Suprapubic skin (tissue), 4 donors: ENCODE measurements at regions not wholly inside any gene's neighbourhood (a gene's known extent, or its start where the extent isn't known, plus 50 kb on each side); places are given as distances from the start of the nearest gene placed in this dataset.

Experiments
- EP300 ChIP-seq: sonication (generic); formaldehyde crosslinking; IDR thresholded peaks from one replicate; pipeline ENCODE4 v1.6.1; 2017; ENCODE audit warnings: antibody characterized with exemption
- POLR2A ChIP-seq, 2 donors: fragments of 450-650 bp; IDR thresholded peaks; one replicate each; pipeline ENCODE4 v1.6.1; 2017; ENCODE audit warnings: antibody characterized with exemption in 2 of 2, mild to moderate bottlenecking in 2 of 2, moderate library complexity in 2 of 2
- POLR2AphosphoS5 ChIP-seq, 3 donors: sonication (generic); formaldehyde crosslinking; IDR thresholded peaks; one replicate each; pipeline ENCODE4 v1.6.1; 2017; ENCODE audit warnings: antibody characterized with exemption in 3 of 3
- TF ChIP-seq, protein P1 (sequence below), 2 donors: fragments of 200-600 bp in 1 of 2; fragments of 450-650 bp in 1 of 2; sonication (generic) in 1 of 2; IDR thresholded peaks; one replicate each; pipeline ENCODE4 v1.5.1; 2016 to 2019; ENCODE audit warnings: antibody characterized with exemption in 2 of 2, mild to moderate bottlenecking in 1 of 2, moderate library complexity in 1 of 2

DNA sequence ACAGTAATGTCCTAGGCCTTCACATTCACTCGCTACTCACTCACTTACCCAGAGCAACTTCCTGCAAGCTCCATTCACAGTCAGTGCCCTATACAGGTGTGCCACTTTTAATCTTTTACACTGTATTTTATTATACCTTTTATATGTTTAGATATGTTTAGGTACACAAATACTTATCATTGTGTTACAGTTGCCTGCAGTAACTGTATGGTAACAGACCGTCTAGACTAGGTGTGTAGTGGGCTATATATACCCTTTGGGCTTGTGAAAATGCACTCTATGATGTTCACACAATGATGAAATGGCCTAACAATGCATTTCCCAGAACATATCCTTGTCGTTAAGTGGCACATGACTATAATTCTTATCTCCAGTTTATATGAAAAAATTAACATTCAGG is 204.5 kb upstream of the HMCN1 start:
- TF ChIP-seq, protein P1, sequence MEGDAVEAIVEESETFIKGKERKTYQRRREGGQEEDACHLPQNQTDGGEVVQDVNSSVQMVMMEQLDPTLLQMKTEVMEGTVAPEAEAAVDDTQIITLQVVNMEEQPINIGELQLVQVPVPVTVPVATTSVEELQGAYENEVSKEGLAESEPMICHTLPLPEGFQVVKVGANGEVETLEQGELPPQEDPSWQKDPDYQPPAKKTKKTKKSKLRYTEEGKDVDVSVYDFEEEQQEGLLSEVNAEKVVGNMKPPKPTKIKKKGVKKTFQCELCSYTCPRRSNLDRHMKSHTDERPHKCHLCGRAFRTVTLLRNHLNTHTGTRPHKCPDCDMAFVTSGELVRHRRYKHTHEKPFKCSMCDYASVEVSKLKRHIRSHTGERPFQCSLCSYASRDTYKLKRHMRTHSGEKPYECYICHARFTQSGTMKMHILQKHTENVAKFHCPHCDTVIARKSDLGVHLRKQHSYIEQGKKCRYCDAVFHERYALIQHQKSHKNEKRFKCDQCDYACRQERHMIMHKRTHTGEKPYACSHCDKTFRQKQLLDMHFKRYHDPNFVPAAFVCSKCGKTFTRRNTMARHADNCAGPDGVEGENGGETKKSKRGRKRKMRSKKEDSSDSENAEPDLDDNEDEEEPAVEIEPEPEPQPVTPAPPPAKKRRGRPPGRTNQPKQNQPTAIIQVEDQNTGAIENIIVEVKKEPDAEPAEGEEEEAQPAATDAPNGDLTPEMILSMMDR (IDR thresholded peaks at IDR 0.05) = no peak
- TF ChIP-seq POLR2A (IDR thresholded peaks at IDR 0.05) = no peak
- no peak for TF ChIP-seq POLR2AphosphoS5 (IDR thresholded peaks at IDR 0.05)
- no peak for TF ChIP-seq EP300
